GM19239 (cell line): ENCODE measurements at regions not wholly inside any gene's neighbourhood (a gene's known extent, or its start where the extent isn't known, plus 50 kb on each side); places are given as distances from the start of the nearest gene placed in this dataset.
"Not testable (repeated sequence)": the region's sequence is repeated elsewhere in the genome, so short reads cannot be mapped to it uniquely, and the experiment has no call there.

Experiments
- DNase-seq: peaks from one replicate; pipeline ENCODE4 v3.0.0; 2011; ENCODE audit warnings: low spot score; ENCODE audit not compliant: insufficient read length
- FAIRE-seq: peaks from 2 replicates; lab custom pipeline; 2011; peaks lifted over from hg19 to GRCh38; lab: Jason Lieb, UNC

DNA sequence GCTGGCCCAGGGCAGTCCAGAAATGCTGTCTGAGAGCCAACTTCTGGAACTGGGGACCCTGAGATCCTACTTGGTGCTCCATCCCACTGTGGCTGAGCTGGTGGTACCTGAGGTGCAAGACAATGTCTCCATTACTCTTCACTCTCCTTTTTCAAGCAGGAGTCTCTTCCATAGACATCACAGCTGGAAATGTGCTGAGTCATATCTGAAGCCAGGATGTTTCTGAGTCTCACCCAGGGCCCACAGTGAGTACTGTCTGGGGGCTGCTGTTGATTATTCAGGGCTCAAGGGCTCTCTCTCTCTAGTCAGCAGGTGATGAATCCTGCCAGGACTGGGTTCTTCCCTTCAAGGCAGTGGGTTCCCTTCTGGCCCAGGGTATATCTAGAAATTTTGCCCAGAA is 145.2 kb upstream of the TAS2R1 start:
- no peak for FAIRE-seq
- DNase-seq: no peak

DNA sequence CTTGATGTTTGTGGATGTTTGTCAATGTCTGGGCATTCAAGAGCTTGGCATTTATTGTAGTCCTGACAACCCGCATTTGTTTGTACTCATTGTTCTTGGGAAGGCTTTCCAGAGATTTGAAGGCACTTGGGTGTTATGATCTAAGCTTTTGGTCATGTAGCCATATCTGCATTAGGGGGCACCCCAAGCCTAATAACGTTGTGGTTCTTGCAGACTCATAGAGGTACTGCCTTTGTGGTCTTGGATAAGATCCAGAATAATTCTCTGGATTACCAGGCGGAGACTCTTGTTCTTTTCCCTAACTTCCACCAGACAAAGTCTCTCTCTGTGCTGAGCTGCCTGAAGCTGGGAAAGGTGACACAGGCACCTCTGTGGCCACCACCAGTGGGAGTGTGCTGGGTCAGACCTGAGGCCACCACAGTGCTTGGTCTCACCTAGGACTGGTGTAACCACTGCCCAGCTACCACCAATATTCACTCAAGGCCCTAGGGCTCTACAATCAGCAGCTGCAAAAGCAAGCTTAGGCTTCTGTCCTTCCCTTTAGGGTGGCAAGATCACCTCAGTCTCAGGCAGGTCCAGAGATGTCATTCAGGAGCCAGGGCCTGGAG is 144.4 kb upstream of the TAS2R1 start:
- no peak for FAIRE-seq
- DNase-seq: no peak

GRCh38 chr5:9771079-9771478 is 140.9 kb upstream of the TAS2R1 start:
- DNase-seq (no peak), FAIRE-seq (no peak)

- DNase-seq (no peak), FAIRE-seq (no peak)
These were observed 136.4 kb upstream of the TAS2R1 start for GRCh38 chr5:9766581-9766980.

DNA sequence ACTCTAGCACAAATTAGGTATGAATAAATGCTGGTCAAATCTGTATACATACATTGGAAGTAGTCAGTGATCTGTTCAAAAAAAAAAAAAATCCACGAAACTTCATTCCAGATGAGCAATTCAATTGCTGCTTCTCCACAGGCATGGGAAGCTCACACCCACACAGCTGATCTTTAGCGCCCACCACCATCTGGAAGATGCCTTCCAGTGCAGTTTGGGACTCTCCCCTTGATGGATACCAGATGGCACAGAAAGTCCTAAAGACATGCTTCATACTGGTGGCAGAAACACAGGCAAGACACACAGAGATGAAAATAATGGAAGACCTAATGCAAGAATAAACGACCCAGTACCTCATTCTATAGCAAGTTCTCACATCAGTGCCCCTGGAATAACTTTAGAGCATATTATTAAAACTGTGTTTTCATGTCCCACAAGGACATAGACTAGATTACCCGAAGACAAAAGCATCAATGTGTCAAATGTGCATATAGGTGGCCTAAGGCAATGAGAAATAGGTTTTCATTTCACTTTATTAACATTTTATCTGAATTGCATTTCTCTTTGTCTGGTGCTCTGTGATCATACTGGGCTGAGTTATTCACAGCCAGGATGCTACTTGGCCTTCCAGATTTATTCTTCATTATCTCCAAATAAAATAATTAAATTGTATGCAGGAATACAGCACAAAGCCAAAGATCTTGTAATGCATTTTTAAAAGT is 135.4 kb upstream of the TAS2R1 start:
- no peak for FAIRE-seq

GRCh38 chr5:9761706-9762105 is 131.6 kb upstream of the TAS2R1 start:
- DNase-seq: no peak
- no peak for FAIRE-seq

More for the DNA sequence above, 135.4 kb upstream of the TAS2R1 start:
- DNase-seq: no peak

DNA sequence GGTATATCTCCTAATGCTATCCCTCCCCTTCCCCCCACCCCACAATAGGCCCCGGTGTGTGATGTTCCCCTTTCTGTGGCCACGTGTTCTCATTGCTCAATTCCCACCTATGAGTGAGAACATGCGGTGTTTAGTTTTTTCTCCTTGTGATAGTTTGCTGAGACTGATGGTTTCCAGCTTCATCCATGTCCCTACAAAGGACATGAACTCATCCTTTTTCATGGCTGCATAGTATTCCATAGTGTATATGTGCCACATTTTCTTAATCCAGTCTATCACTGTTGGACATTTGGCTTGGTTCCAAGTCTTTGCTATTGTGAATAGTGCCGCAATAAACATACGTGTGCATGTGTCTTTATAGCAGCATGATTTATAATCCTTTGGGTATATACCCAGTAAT is 122.5 kb upstream of the TAS2R1 start:
- DNase-seq, FAIRE-seq: not testable (repeated sequence)

DNA sequence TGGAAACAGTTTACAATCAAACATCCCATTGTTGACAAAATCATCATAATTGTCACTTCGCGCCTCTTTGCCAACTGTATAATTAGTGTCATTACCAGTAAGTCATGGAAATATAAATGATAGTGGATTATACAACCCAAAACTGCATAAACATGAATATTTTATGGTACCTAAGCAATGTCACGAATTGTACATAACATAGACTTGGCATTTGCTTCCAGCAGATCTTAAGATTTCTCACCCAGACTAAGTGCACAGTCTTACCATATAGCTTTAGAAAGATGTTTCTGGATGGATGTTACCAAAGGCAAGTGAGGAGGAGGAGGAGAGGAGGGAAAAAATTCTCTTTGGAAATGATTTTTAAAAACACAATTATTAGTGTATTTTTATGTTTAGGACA is 113.4 kb upstream of the TAS2R1 start:
- DNase-seq (no peak), FAIRE-seq (no peak)

GRCh38 chr5:9742848-9743247 is 112.7 kb upstream of the TAS2R1 start:
- no peak for FAIRE-seq
- no peak for DNase-seq

- FAIRE-seq (no peak), DNase-seq (no peak)
These were observed 109.0 kb upstream of the TAS2R1 start for GRCh38 chr5:9739135-9739534.

DNA sequence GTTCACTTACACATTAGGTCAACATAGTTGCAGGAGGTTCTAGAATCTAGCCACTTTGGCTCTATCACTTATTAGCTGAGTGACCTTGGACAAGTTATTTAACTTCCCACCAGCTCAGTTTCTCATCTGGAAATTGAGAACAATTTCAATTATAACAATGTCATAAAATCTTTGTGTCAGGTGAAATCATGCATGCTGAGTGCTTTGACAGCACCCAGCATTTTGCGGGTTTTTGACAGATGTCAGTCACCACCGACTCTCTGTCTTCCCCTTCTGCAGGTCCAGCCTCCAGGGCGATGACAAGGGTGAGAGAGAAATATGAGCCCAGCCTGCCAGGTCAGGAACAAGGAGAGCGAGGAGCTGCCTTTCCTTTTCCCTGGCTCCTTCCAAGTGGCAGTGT is 107.1 kb upstream of the TAS2R1 start:
- DNase-seq: no peak
- FAIRE-seq: no peak

- no peak for DNase-seq
- FAIRE-seq: no peak
These were observed 103.3 kb upstream of the TAS2R1 start for GRCh38 chr5:9733486-9733885.

GRCh38 chr5:9731159-9731558 is 101.0 kb upstream of the TAS2R1 start:
- DNase-seq (no peak), FAIRE-seq (no peak)

DNA sequence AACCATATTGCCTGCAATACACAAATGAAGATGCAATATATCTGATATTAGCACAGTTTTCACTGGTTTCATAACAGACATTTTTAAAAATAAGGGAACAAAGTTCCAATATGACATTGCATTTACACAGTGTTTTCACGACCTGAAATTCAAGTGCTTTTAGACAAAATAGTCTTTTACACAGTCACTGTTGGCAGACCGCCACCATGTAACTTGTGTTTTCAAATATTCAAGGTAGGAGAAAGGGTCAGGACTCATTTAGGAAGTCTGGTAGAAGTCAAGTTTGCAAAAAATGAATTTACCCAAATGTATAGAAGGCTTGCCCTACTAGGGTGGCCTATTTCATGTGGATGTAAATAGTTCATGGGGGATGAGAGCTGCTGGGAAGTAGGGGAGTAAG is 98.1 kb upstream of the TAS2R1 start:
- DNase-seq: no peak
- no peak for FAIRE-seq

GRCh38 chr5:9726931-9727330 is 96.8 kb upstream of the TAS2R1 start:
- FAIRE-seq: no peak
- DNase-seq: no peak

DNA sequence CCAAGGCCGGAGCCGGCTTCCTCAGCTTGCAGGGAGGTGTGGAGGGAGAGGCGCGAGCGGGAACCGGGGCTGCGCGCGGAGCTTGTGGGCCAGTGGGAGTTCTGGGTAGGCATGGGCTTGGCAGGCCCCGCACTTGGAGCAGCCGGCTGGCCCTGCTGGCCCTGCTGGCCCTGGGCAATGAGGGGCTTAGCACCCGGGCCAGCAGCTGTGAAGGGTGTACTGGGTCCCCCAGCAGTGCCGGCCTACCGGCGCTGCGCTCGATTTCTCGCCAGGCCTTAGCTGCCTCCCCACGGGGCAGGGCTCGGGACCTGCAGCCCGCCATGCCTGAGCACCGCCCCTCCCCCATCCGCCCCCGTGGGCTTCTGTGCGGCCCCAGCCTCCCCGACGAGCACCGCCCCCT is 95.1 kb upstream of the TAS2R1 start:
- not testable (repeated sequence) for DNase-seq, FAIRE-seq

- FAIRE-seq: no peak
- DNase-seq: no peak
These were observed 94.6 kb upstream of the TAS2R1 start for GRCh38 chr5:9724707-9725106.

DNA sequence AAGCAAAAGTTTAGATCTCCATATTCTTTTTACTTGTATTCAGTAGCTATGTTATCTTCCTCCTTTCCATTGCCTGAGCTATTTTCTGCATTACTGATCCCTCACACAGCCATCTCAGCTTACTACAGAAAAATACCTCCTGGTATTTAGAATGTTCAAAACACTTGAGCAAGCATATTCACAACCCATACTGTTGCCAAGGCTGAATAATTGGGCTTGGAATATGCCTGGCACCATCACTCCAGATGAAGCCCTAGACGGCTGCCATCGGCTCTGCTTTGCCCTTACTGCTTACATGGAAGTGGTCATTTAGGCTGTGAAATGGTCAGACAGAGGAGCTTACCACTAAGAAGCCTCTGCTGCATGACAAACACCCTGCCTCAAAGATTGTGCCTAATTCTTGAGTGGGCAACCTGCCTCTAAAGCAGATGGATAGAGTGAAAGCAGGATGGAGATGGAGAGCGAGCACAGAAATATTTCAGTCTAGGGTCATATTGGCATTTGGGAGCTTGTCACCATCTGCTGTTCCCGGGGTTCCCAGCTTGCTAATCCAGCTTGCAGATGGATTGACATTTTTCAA is 92.5 kb upstream of the TAS2R1 start:
- DNase-seq: no peak
- FAIRE-seq: no peak

DNA sequence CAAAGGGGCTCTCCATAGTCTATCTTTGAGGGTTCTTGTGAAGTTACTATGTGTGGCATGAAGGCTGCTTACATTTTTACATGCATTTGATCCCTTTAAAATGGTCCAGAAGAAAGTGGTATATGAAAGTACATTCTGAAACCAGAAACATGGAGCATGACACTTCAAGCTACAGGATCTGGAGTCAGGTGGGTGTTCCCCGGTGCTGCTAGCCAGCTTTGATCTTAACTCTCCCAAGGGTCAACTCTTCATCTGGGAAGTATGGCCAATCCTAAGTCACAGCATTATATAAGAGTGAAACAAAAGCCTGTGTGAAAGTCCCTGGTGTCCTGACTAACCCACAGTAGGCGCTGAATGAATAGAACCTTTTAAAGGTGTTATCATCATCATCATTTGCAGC is 91.0 kb upstream of the TAS2R1 start:
- DNase-seq (no peak), FAIRE-seq (no peak)

- DNase-seq: no peak
- FAIRE-seq: no peak
These were observed 90.2 kb upstream of the TAS2R1 start for GRCh38 chr5:9720361-9720760.

DNA sequence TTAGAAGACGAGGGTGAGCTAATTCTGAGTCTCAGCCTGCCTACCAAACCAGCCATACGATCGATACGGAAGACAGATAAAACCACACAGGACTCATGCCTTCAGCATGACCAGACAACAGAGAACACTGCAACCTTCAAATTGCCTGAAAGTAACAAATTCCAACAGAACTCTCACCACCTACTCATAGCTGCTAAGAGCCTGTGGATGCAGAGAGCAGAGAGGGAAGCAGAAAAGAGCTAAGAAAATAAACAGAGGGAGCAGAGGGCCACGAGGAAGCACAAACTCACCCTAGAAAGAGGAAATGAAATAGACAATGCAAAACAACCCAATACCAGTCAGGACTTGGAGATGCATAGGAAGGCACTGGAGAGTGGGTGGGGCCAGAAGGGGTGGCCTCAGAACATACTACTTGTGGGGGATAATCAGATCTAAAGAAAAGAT is 86.7 kb upstream of the TAS2R1 start:
- no peak for FAIRE-seq

GRCh38 chr5:9715891-9716335 is 85.8 kb upstream of the TAS2R1 start:
- no peak for FAIRE-seq
- no peak for DNase-seq

More for the DNA sequence above, 86.7 kb upstream of the TAS2R1 start:
- DNase-seq: peak; percentile 12
